Astrocyte (in vitro differentiated cells and primary cell): ENCODE measurements at regions not wholly inside any gene's neighbourhood (a gene's known extent, or its start where the extent isn't known, plus 50 kb on each side); places are given as distances from the start of the nearest gene placed in this dataset.

Experiments
- DNase-seq: peaks from one replicate; pipeline ENCODE4 v3.0.0-alpha.2; 2010; ENCODE audit warnings: low read depth
- FAIRE-seq: peaks from 2 replicates; lab custom pipeline; 2011; peaks lifted over from hg19 to GRCh38; lab: Jason Lieb, UNC
- H2AFZ ChIP-seq: 2 replicates; pipeline ENCODE4 v1.6.0; 2012; ENCODE audit warnings: low read depth, low read length, inconsistent platforms
- H3K27ac ChIP-seq: 2 replicates; pipeline ENCODE4 v1.5.1; 2011; ENCODE audit warnings: low read depth, low read length, inconsistent platforms
- H3K27me3 ChIP-seq: 2 replicates; pipeline ENCODE4 v1.6.0; 2011; ENCODE audit warnings: low read length, inconsistent platforms; ENCODE audit not compliant: insufficient read depth
- H3K36me3 ChIP-seq: 2 replicates; pipeline ENCODE4 v1.5.1; 2011; ENCODE audit warnings: low read length, inconsistent platforms; ENCODE audit not compliant: insufficient read depth
- H3K4me1 ChIP-seq: 2 replicates; pipeline ENCODE4 v1.5.1; 2011; ENCODE audit warnings: low read length, inconsistent platforms; ENCODE audit not compliant: insufficient read depth
- H3K4me2 ChIP-seq: 2 replicates; pipeline ENCODE4 v1.6.0; 2012; ENCODE audit warnings: low read length, inconsistent platforms
- H3K4me3 ChIP-seq: 2 replicates; pipeline ENCODE4 v1.5.1; 2011; ENCODE audit warnings: low read depth, mild to moderate bottlenecking, low read length, inconsistent platforms; ENCODE audit not compliant: insufficient read depth
- H3K79me2 ChIP-seq: 2 replicates; pipeline ENCODE4 v1.6.0; 2012; ENCODE audit warnings: mild to moderate bottlenecking, low read length, inconsistent platforms; ENCODE audit not compliant: insufficient read depth
- H3K9ac ChIP-seq: 2 replicates; pipeline ENCODE4 v1.6.0; 2012; ENCODE audit warnings: mild to moderate bottlenecking, low read length, inconsistent platforms
- H3K9me3 ChIP-seq: 2 replicates; pipeline ENCODE4 v1.5.1; 2012; ENCODE audit warnings: low read depth, mild to moderate bottlenecking, low read length, inconsistent platforms; ENCODE audit not compliant: insufficient read depth
- H4K20me1 ChIP-seq: 2 replicates; pipeline ENCODE4 v1.6.0; 2012; ENCODE audit warnings: low read length, inconsistent platforms; ENCODE audit not compliant: insufficient read depth
- H3K27ac Mint-ChIP-seq: one replicate; pipeline ENCODE4 v1.8.0; 2021; ENCODE audit warnings: mild to moderate bottlenecking, mixed read lengths; ENCODE audit not compliant: unreplicated experiment
- H3K27me3 Mint-ChIP-seq: one replicate; pipeline ENCODE4 v1.8.0; 2021; ENCODE audit warnings: low read depth, mixed read lengths; ENCODE audit not compliant: unreplicated experiment
- H3K36me3 Mint-ChIP-seq: one replicate; pipeline ENCODE4 v1.8.0; 2021; ENCODE audit warnings: low read depth, mixed read lengths; ENCODE audit not compliant: unreplicated experiment
- H3K4me1 Mint-ChIP-seq: one replicate; pipeline ENCODE4 v1.8.0; 2021; ENCODE audit warnings: low read depth, mixed read lengths; ENCODE audit not compliant: unreplicated experiment
- H3K4me3 Mint-ChIP-seq: one replicate; pipeline ENCODE4 v1.8.0; 2021; ENCODE audit warnings: mild to moderate bottlenecking, moderate library complexity, mixed read lengths; ENCODE audit not compliant: unreplicated experiment
- H3K9me3 Mint-ChIP-seq: one replicate; pipeline ENCODE4 v1.8.0; 2021; ENCODE audit warnings: mild to moderate bottlenecking, mixed read lengths; ENCODE audit not compliant: unreplicated experiment
- EZH2 ChIP-seq: IDR thresholded peaks from 2 replicates; pipeline ENCODE4 v1.6.1; 2012; ENCODE audit warnings: mild to moderate bottlenecking, low read length, inconsistent platforms; ENCODE audit not compliant: insufficient read depth
- TF ChIP-seq, protein P1 (sequence below): IDR thresholded peaks from 2 replicates; pipeline ENCODE4 v1.5.1; 2011; ENCODE audit warnings: low read depth, mild to moderate bottlenecking, inconsistent platforms, low read length, moderate library complexity; ENCODE audit not compliant: insufficient read depth

DNA sequence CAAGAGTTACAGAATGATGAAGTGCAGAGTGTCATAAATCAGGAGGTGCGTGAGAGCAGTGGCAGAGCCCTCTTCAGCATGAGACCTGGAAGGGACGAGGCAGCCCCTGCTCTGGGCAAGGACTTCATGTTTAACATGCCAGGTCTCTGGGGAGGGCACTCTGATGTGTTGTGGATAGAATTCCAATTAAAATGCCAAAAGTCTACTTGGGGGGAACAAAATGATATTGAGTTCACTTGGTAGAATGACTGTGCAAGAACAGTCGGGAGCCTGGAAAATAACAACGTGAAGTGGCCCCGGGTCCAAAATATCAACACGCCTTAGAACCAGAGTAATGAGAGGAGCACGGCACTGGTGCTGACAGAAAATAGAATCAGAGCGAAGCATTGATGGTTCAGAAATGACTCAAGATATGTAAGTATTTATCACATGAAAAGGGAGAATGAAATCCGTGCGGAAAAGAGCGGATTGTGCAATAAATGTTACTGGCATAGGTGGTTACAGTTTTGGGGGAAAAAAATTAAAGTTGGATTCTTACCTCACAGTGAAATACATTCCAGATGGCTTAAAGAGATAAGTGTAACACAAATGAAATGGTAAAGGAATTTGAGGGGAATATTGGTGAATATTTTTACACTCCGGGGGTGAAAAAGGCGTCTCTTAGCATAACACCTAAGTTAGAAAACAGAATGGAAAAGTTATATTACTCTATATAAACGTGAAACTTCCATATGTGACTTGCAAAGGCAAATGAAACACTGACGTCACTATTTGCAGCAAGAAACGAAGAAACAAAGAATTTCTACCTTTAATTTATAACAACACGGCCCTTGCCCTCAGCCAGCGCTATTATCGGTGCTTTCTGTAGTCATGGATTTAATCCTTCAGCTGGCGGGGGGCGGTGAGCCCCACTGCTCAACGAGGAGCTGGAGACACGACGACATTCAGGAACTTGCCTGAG, 159.4 kb upstream of the TWIST2 start:
- peak; percentile 5 for FAIRE-seq
- Histone ChIP-seq H3K27ac (no peak overlapping the region), H3K4me2 (no peak overlapping the region), H3K9ac (no peak overlapping the region), H3K4me1 (peaks cover 17% of the 10 kb centered on the region), H3K36me3 (no peaks in the 10 kb centered on the region), H3K9me3 (no peaks in the 10 kb centered on the region), H4K20me1 (no peaks in the 10 kb centered on the region), H3K79me2 (no peaks in the 10 kb centered on the region), H2AFZ (no peak overlapping the region), H3K4me3 (no peak overlapping the region), H3K27me3 (peaks cover 2% of the 10 kb centered on the region)
- TF ChIP-seq, protein P1, sequence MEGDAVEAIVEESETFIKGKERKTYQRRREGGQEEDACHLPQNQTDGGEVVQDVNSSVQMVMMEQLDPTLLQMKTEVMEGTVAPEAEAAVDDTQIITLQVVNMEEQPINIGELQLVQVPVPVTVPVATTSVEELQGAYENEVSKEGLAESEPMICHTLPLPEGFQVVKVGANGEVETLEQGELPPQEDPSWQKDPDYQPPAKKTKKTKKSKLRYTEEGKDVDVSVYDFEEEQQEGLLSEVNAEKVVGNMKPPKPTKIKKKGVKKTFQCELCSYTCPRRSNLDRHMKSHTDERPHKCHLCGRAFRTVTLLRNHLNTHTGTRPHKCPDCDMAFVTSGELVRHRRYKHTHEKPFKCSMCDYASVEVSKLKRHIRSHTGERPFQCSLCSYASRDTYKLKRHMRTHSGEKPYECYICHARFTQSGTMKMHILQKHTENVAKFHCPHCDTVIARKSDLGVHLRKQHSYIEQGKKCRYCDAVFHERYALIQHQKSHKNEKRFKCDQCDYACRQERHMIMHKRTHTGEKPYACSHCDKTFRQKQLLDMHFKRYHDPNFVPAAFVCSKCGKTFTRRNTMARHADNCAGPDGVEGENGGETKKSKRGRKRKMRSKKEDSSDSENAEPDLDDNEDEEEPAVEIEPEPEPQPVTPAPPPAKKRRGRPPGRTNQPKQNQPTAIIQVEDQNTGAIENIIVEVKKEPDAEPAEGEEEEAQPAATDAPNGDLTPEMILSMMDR, result no peak
- TF ChIP-seq EZH2, result no peak
- no peak overlapping the region for H3K27ac Mint-ChIP-seq
- H3K36me3 Mint-ChIP-seq, result no peaks in the 10 kb centered on the region
- no peak overlapping the region for H3K4me3 Mint-ChIP-seq
- peaks cover 5% of the 10 kb centered on the region for H3K4me1 Mint-ChIP-seq
- H3K9me3 Mint-ChIP-seq, result peaks cover 2% of the 10 kb centered on the region
- H3K27me3 Mint-ChIP-seq, result peaks cover 26% of the 10 kb centered on the region
- no peak for DNase-seq

GRCh38 chr2:238689331-238689730, 158.6 kb upstream of the TWIST2 start:
- H4K20me1 ChIP-seq, result no peaks in the 10 kb centered on the region
- Mint-ChIP-seq H3K4me3 (no peak overlapping the region), H3K9me3 (peaks cover 2% of the 10 kb centered on the region), H3K27me3 (peaks cover 30% of the 10 kb centered on the region), H3K27ac (no peak overlapping the region), H3K36me3 (no peaks in the 10 kb centered on the region), H3K4me1 (peaks cover 4% of the 10 kb centered on the region)
- H3K4me3 ChIP-seq, result no peak overlapping the region
- peaks cover 2% of the 10 kb centered on the region for H3K27me3 ChIP-seq
- H3K9ac ChIP-seq, result no peak overlapping the region
- H3K4me2 ChIP-seq, result no peak overlapping the region
- no peaks in the 10 kb centered on the region for H3K9me3 ChIP-seq
- H3K27ac ChIP-seq, result no peak overlapping the region
- TF ChIP-seq EZH2, result no peak
- TF ChIP-seq, protein P1, result no peak
- no peaks in the 10 kb centered on the region for H3K36me3 ChIP-seq
- no peak overlapping the region for H2AFZ ChIP-seq
- H3K79me2 ChIP-seq, result no peaks in the 10 kb centered on the region
- DNase-seq (no peak), FAIRE-seq (no peak)
- peaks cover 10% of the 10 kb centered on the region for H3K4me1 ChIP-seq

- Mint-ChIP-seq H3K36me3 (no peaks in the 10 kb centered on the region), H3K9me3 (peaks cover 4% of the 10 kb centered on the region), H3K4me3 (no peak overlapping the region), H3K4me1 (no peaks in the 10 kb centered on the region), H3K27me3 (peaks cover 36% of the 10 kb centered on the region), H3K27ac (no peak overlapping the region)
- no peak overlapping the region for H3K27ac ChIP-seq
- no peaks in the 10 kb centered on the region for H3K79me2 ChIP-seq
- FAIRE-seq (no peak), DNase-seq (no peak)
- H3K27me3 ChIP-seq, result peaks cover 2% of the 10 kb centered on the region
- H3K4me3 ChIP-seq, result no peak overlapping the region
- H3K4me1 ChIP-seq, result peaks cover 5% of the 10 kb centered on the region
- H3K36me3 ChIP-seq, result no peaks in the 10 kb centered on the region
- no peaks in the 10 kb centered on the region for H4K20me1 ChIP-seq
- H3K4me2 ChIP-seq, result no peak overlapping the region
- no peak overlapping the region for H3K9ac ChIP-seq
- no peaks in the 10 kb centered on the region for H3K9me3 ChIP-seq
- H2AFZ ChIP-seq, result no peak overlapping the region
- TF ChIP-seq, protein P1, result no peak
- no peak for TF ChIP-seq EZH2
Measured at GRCh38 chr2:238689871-238690389, 158.0 kb upstream of the TWIST2 start.
